ENCODE measurements at regions not wholly inside any gene's neighbourhood (a gene's known extent, or its start where the extent isn't known, plus 50 kb on each side); places are given as distances from the start of the nearest gene placed in this dataset.

DNA sequence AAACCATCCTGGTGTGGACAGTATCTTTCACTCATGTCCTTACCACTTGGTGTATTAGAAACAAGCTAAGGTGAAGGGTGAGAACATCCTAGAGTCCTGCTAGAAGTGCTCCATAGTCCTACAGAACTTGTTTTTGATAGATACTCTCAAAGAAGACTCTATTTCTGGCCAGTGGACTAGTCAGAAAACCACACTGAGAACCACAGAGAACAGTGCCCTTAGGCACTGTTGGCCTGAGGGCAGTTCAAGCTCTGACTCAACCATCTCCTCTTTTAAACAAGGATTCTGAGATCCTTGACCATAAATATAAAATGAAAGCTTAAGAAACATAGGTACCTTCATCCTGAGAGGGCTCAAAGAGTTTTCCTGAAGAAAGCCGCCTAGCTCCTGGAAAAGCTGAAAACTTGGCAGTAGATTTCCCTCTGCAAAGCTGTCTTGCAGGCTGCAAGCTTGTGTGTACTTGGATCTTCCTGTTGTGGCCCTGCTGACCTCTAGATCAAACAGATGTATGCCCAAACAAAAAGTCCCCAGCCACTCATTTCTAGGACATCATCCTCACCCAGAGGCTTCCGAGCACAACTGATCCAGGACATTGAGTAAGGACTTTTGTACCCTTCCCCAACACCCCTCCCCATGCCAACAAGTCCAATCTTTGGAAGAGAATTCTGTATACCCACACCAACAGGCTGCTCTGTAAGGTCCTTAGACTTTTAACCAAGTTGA is 111.6 kb upstream of the CXCL13 start:
- Histone ChIP-seq H3K79me2 (ENCODE audit: insufficient read depth, low read length) (no peaks in the 10 kb centered on the region), H3K56ac (ENCODE audit: insufficient read length, low read depth, low read length) (no peak overlapping the region), H3K9ac (ENCODE audit: extremely low read depth, insufficient read length, low read length) (no peak overlapping the region), H2BK20ac (ENCODE audit: low read depth, low read length, poor library complexity, severe bottlenecking) (no peak overlapping the region), H4K91ac (ENCODE audit: insufficient read length, low read depth, low read length) (no peak overlapping the region), H2AFZ (ENCODE audit: low read length) (no peak overlapping the region), H3K4ac (ENCODE audit: low read depth, low read length) (no peak overlapping the region), H3K4me1 (ENCODE audit: insufficient read depth, low read length) (no peaks in the 10 kb centered on the region), H2BK15ac (ENCODE audit: low read depth, low read length) (no peak overlapping the region), H3K27ac (ENCODE audit: insufficient read length, low read depth, low read length) (no peak overlapping the region), H2AK5ac (ENCODE audit: insufficient read length, low read length) (no peak overlapping the region), H3K79me1 (ENCODE audit: insufficient read depth, low read depth, low read length, poor library complexity, severe bottlenecking) (no peaks in the 10 kb centered on the region), H3K9me3 (ENCODE audit: control insufficient read depth, low read depth, low read length) (no peaks in the 10 kb centered on the region), H3K4me2 (ENCODE audit: insufficient read depth, insufficient read length, low read length) (no peak overlapping the region), H3K18ac (ENCODE audit: insufficient read length, low read depth, low read length) (no peak overlapping the region), H3K14ac (ENCODE audit: insufficient read depth, low read length) (no peak overlapping the region), H2BK12ac (ENCODE audit: insufficient read length, low read depth, low read length) (no peak overlapping the region), H2BK5ac (ENCODE audit: insufficient read length, low read length) (no peak overlapping the region), H2BK120ac (ENCODE audit: low read depth, low read length, poor library complexity, severe bottlenecking) (no peak overlapping the region), H3T11ph (ENCODE audit: low read length) (no peak overlapping the region), H3K27me3 (ENCODE audit: insufficient read depth, low read length) (no peaks in the 10 kb centered on the region), H4K8ac (replicated peaks; ENCODE audit: insufficient read length, low read depth, low read length) (no peak overlapping the region), H4K20me1 (ENCODE audit: control insufficient read depth, insufficient read depth, insufficient read length) (no peaks in the 10 kb centered on the region), H3K23me2 (ENCODE audit: insufficient read length, low read depth, low read length, poor library complexity, severe bottlenecking) (no peaks in the 10 kb centered on the region), H4K5ac (ENCODE audit: insufficient read length, low read depth, low read length) (no peak overlapping the region), H3K23ac (ENCODE audit: insufficient read length, low read depth, low read length) (no peak overlapping the region)
- Mint-ChIP-seq H3K36me3 (ENCODE audit: insufficient read depth in 1 of 3, low read depth in 3 of 3) (no peaks in the 10 kb centered on the region), H3K27me3 (ENCODE audit: low read depth) (peaks cover 6% of the 10 kb centered on the region), H3K27ac (peak overlapping the region in 1 of 3 experiments; percentile 45; a peak in 1 of 7 replicates), H3K9me3 (peaks cover 14 to 54% of the 10 kb centered on the region in 2 experiments; a peak in 4 of 5 replicates), H3K4me1 (no peaks in the 10 kb centered on the region), H3K4me3 (no peak overlapping the region)
- DNase-seq, result no peak
- WGBS (ENCODE audit: extremely low coverage, insufficient read length, low lambda C conversion rate), result no CpG with 5 or more reads among the region's 2 CpGs
- TF ChIP-seq, protein P1, sequence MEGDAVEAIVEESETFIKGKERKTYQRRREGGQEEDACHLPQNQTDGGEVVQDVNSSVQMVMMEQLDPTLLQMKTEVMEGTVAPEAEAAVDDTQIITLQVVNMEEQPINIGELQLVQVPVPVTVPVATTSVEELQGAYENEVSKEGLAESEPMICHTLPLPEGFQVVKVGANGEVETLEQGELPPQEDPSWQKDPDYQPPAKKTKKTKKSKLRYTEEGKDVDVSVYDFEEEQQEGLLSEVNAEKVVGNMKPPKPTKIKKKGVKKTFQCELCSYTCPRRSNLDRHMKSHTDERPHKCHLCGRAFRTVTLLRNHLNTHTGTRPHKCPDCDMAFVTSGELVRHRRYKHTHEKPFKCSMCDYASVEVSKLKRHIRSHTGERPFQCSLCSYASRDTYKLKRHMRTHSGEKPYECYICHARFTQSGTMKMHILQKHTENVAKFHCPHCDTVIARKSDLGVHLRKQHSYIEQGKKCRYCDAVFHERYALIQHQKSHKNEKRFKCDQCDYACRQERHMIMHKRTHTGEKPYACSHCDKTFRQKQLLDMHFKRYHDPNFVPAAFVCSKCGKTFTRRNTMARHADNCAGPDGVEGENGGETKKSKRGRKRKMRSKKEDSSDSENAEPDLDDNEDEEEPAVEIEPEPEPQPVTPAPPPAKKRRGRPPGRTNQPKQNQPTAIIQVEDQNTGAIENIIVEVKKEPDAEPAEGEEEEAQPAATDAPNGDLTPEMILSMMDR (conservative IDR thresholded peaks at IDR 0.05), result no peak
